Ovary (tissue), 3 donors: ENCODE measurements at regions not wholly inside any gene's neighbourhood (a gene's known extent, or its start where the extent isn't known, plus 50 kb on each side); places are given as distances from the start of the nearest gene placed in this dataset.

Source experiments
- CTCF ChIP-seq, 3 donors: fragments of 450-650 bp in 2 of 3; fragments of 200-600 bp in 1 of 3; IDR thresholded peaks; one replicate each; pipeline versions ENCODE4 v1.5.1 to v1.8.0; 2016 to 2022; ENCODE audit warnings: antibody characterized with exemption in 3 of 3, mild to moderate bottlenecking in 1 of 3
- POLR2A ChIP-seq: fragments of 450-650 bp; IDR thresholded peaks from one replicate; pipeline ENCODE4 v1.6.1; 2017; ENCODE audit warnings: antibody characterized with exemption, mild to moderate bottlenecking, moderate library complexity
- donor health status: DM: no; HTN: no; CAD: no.

GRCh38 chrX:9122519-9123245, 88.8 kb upstream of the FAM9B start:
- TF ChIP-seq CTCF (IDR thresholded peaks at IDR 0.05) (no peak), POLR2A (no peak)
